CD14-positive monocyte (primary cell): ENCODE measurements at regions not wholly inside any gene's neighbourhood (a gene's known extent, or its start where the extent isn't known, plus 50 kb on each side); places are given as distances from the start of the nearest gene placed in this dataset.

Experiments
- DNase-seq, 3 donors: peaks; one replicate each; pipeline ENCODE4 v3.0.0-alpha.2; 2011 to 2022
- H2AFZ ChIP-seq: 2 replicates; pipeline ENCODE4 v1.6.0; 2012; ENCODE audit warnings: mild to moderate bottlenecking, low read depth, low read length, inconsistent platforms; ENCODE audit not compliant: insufficient read depth, poor library complexity, severe bottlenecking
- H3K27ac ChIP-seq, 2 donors: 1 replicate in 1 of 2; 2 replicates in 1 of 2; pipeline ENCODE4 v1.5.1; 2012 to 2013; ENCODE audit warnings: low read length in 2 of 2, control low read depth in 1 of 2, inconsistent platforms in 1 of 2, low read depth in 1 of 2, mild to moderate bottlenecking in 1 of 2
- H3K27me3 ChIP-seq, 2 donors: one replicate each; pipeline versions ENCODE4 v1.6.0 to v1.6.1; 2011 to 2013; ENCODE audit warnings: low read length in 2 of 2; ENCODE audit not compliant: control insufficient read depth in 2 of 2, insufficient read depth in 2 of 2
- H3K36me3 ChIP-seq, 2 donors: replicated peaks in 1 of 2; 1 replicate in 1 of 2; 2 replicates in 1 of 2; pipeline versions ENCODE4 v1.5.1 to v1.6.1; 2012 to 2013; ENCODE audit warnings: low read length in 2 of 2, control low read depth in 1 of 2, inconsistent platforms in 1 of 2, mild to moderate bottlenecking in 1 of 2; ENCODE audit not compliant: insufficient read depth in 2 of 2, control insufficient read depth in 1 of 2
- H3K4me1 ChIP-seq, 2 donors: 1 replicate in 1 of 2; 2 replicates in 1 of 2; pipeline versions ENCODE4 v1.5.1 to v1.6.1; 2012 to 2013; ENCODE audit warnings: low read length in 2 of 2, control low read depth in 1 of 2, inconsistent platforms in 1 of 2, mild to moderate bottlenecking in 1 of 2, moderate library complexity in 1 of 2; ENCODE audit not compliant: insufficient read depth in 2 of 2, control insufficient read depth in 1 of 2
- H3K4me2 ChIP-seq: replicated peaks from 2 replicates; pipeline ENCODE3; 2012; ENCODE audit warnings: low read length, moderate library complexity, mild to moderate bottlenecking; ENCODE audit not compliant: poor library complexity, severe bottlenecking; ENCODE audit errors: extremely low read depth
- H3K4me3 ChIP-seq, 3 experiments: fragments of 200-600 bp in 1 of 3; sonication (generic) in 1 of 3; replicated peaks in 1 of 3; 1 replicate in 2 of 3; 2 replicates in 1 of 3; pipeline ENCODE4 v1.5.1; 2011 to 2013; ENCODE audit warnings: low read length in 3 of 3, mild to moderate bottlenecking in 3 of 3, control low read depth in 2 of 3, low read depth in 2 of 3, inconsistent platforms in 1 of 3, moderate library complexity in 1 of 3
- H3K79me2 ChIP-seq: 2 replicates; pipeline ENCODE4 v1.6.0; 2012; ENCODE audit warnings: mild to moderate bottlenecking, control low read depth, inconsistent platforms, low read length, moderate library complexity; ENCODE audit not compliant: insufficient read depth
- H3K9ac ChIP-seq: 2 replicates; pipeline ENCODE4 v1.6.0; 2017; ENCODE audit warnings: low read length, mild to moderate bottlenecking; ENCODE audit not compliant: insufficient read depth, poor library complexity, severe bottlenecking
- H3K9me3 ChIP-seq, 2 donors: replicated peaks in 1 of 2; 1 replicate in 1 of 2; 2 replicates in 1 of 2; pipeline versions ENCODE4 v1.5.1 to v1.6.1; 2012 to 2013; ENCODE audit warnings: low read length in 2 of 2, control low read depth in 1 of 2; ENCODE audit not compliant: control insufficient read depth in 1 of 2, insufficient read depth in 1 of 2
- H4K20me1 ChIP-seq: 2 replicates; pipeline ENCODE4 v1.6.0; 2012; ENCODE audit warnings: mild to moderate bottlenecking, low read length, control low read depth, moderate library complexity; ENCODE audit not compliant: insufficient read depth
- H3K27ac Mint-ChIP-seq, 7 donors: one replicate each; pipeline ENCODE4 v1.8.0; 2020; ENCODE audit warnings: mild to moderate bottlenecking in 7 of 7, mixed read lengths in 7 of 7, moderate library complexity in 6 of 7, inconsistent platforms in 2 of 7
- H3K27me3 Mint-ChIP-seq, 3 donors: one replicate each; pipeline ENCODE4 v1.8.0; 2021 to 2022; ENCODE audit warnings: low read depth in 3 of 3, mild to moderate bottlenecking in 3 of 3, mixed read lengths in 3 of 3, moderate library complexity in 3 of 3, inconsistent platforms in 1 of 3
- H3K36me3 Mint-ChIP-seq, 2 donors: one replicate each; pipeline ENCODE4 v1.8.0; 2020; ENCODE audit warnings: mixed read lengths in 2 of 2, inconsistent platforms in 1 of 2, mild to moderate bottlenecking in 1 of 2
- H3K4me1 Mint-ChIP-seq: one replicate; pipeline ENCODE4 v1.8.0; 2020; ENCODE audit warnings: mild to moderate bottlenecking, mixed read lengths
- H3K4me3 Mint-ChIP-seq, 2 donors: one replicate each; pipeline ENCODE4 v1.8.0; 2020; ENCODE audit warnings: mild to moderate bottlenecking in 2 of 2, mixed read lengths in 2 of 2, moderate library complexity in 1 of 2
- H3K9me3 Mint-ChIP-seq, 7 donors: one replicate each; pipeline ENCODE4 v1.8.0; 2020 to 2022; ENCODE audit warnings: mixed read lengths in 7 of 7, mild to moderate bottlenecking in 6 of 7, moderate library complexity in 6 of 7, inconsistent platforms in 2 of 7
- WGBS: methylation state at CpG from one replicate; pipeline ENCODE4 v1.1.5; 2013; ENCODE audit warnings: missing lambda C conversion rate; ENCODE audit not compliant: insufficient coverage; 5-methylcytosine and 5-hydroxymethylcytosine counted together
- intact Hi-C, 2 donors: fragments of 100-400 bp; cut with micrococcal nuclease; formaldehyde crosslinking; loops; one replicate each; pipeline versions ENCODE4 v1.15.0 to v1.15.1; 2023
- TF ChIP-seq, protein P1 (sequence below): fragments of 200-600 bp; IDR thresholded peaks from one replicate; pipeline ENCODE4 v1.8.0; 2022; ENCODE audit warnings: antibody characterized with exemption, mild to moderate bottlenecking

DNA sequence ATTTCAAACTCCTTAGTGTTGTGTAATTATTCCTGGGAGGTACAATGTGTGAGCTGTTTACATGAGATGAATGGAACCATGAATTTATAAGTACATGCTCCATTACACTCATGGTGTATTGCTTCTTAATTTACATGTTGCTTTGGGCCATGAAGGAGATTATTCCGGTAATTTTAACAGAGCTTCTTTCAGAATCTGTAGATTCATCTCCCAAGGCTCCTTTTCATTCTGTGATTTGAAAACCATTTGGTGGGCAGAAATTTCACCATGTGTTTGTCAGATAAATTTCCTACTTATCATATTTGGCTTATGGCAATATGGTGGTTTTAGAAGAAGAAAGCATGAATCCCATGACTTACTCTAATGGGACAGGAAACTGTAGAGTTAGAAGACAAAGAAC lies 421.6 kb upstream of the EYS start:
- peaks cover 4 to 16% (median 7%) of the 10 kb centered on the region in 7 donors for H3K9me3 Mint-ChIP-seq
- H3K79me2 ChIP-seq, result no peaks in the 10 kb centered on the region
- no peaks in the 10 kb centered on the region for H3K36me3 Mint-ChIP-seq
- no peak overlapping the region for H2AFZ ChIP-seq
- H3K27ac ChIP-seq, result no peak overlapping the region
- H3K4me2 ChIP-seq, result no peak overlapping the region
- H3K27me3 Mint-ChIP-seq, result peaks cover 0 to 1% (median 0%) of the 10 kb centered on the region in 3 donors
- no peaks in the 10 kb centered on the region for H3K4me1 ChIP-seq
- H3K4me1 Mint-ChIP-seq, result no peaks in the 10 kb centered on the region
- H3K36me3 ChIP-seq, result no peaks in the 10 kb centered on the region
- intact Hi-C loops, result no loop called here
- no peaks in the 10 kb centered on the region for H4K20me1 ChIP-seq
- DNase-seq, result no peak
- TF ChIP-seq, protein P1, sequence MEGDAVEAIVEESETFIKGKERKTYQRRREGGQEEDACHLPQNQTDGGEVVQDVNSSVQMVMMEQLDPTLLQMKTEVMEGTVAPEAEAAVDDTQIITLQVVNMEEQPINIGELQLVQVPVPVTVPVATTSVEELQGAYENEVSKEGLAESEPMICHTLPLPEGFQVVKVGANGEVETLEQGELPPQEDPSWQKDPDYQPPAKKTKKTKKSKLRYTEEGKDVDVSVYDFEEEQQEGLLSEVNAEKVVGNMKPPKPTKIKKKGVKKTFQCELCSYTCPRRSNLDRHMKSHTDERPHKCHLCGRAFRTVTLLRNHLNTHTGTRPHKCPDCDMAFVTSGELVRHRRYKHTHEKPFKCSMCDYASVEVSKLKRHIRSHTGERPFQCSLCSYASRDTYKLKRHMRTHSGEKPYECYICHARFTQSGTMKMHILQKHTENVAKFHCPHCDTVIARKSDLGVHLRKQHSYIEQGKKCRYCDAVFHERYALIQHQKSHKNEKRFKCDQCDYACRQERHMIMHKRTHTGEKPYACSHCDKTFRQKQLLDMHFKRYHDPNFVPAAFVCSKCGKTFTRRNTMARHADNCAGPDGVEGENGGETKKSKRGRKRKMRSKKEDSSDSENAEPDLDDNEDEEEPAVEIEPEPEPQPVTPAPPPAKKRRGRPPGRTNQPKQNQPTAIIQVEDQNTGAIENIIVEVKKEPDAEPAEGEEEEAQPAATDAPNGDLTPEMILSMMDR, result no peak
- H3K27ac Mint-ChIP-seq, result no peak overlapping the region
- no peak overlapping the region for H3K4me3 Mint-ChIP-seq
- H3K4me3 ChIP-seq, result no peak overlapping the region
- H3K9me3 ChIP-seq, result peaks cover 21 to 24% of the 10 kb centered on the region in 2 donors
- no peaks in the 10 kb centered on the region for H3K27me3 ChIP-seq
- no CpG with 5 or more reads among the region's 1 CpG for WGBS
- H3K9ac ChIP-seq, result no peak overlapping the region

DNA sequence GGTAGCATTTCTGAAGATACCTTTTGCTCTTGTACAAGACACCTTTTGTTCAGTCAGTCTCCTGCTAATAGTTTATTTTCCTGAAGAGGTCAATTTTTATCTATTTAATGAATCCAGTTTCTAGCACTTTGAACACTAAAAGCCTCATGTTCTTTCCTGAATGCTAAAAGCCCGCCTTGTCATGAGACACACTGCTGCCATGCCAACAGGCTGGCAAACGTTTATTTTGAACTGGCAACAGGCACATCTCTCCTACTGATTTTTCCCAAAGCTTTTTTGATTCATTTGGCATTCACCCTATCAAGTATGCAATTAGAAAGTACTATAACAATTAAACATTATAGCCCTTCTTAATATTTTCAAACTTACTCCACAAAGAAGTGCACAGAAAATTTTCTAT lies 421.2 kb upstream of the EYS start:
- Mint-ChIP-seq H3K27me3 (peaks cover 0 to 1% (median 0%) of the 10 kb centered on the region in 3 donors), H3K4me3 (no peak overlapping the region), H3K4me1 (no peaks in the 10 kb centered on the region), H3K27ac (no peak overlapping the region), H3K9me3 (peaks cover 4 to 16% (median 9%) of the 10 kb centered on the region in 7 donors), H3K36me3 (no peaks in the 10 kb centered on the region)
- no peak overlapping the region for H3K27ac ChIP-seq
- H3K9me3 ChIP-seq, result peaks cover 21% of the 10 kb centered on the region in 2 donors
- intact Hi-C loops, result no loop called here
- no peaks in the 10 kb centered on the region for H4K20me1 ChIP-seq
- no peak for DNase-seq
- no peak overlapping the region for H3K9ac ChIP-seq
- TF ChIP-seq, protein P1, result no peak
- no peak overlapping the region for H2AFZ ChIP-seq
- 89% methylated on average over 1 of the region's 2 CpGs for WGBS
- no peak overlapping the region for H3K4me2 ChIP-seq
- no peaks in the 10 kb centered on the region for H3K4me1 ChIP-seq
- H3K4me3 ChIP-seq, result no peak overlapping the region
- H3K36me3 ChIP-seq, result no peaks in the 10 kb centered on the region
- no peaks in the 10 kb centered on the region for H3K79me2 ChIP-seq
- H3K27me3 ChIP-seq, result no peaks in the 10 kb centered on the region
